Uterus (tissue), 2 donors: ENCODE measurements at regions not wholly inside any gene's neighbourhood (a gene's known extent, or its start where the extent isn't known, plus 50 kb on each side); places are given as distances from the start of the nearest gene placed in this dataset.

Source experiments
- CTCF ChIP-seq, 4 experiments: fragments of 200-600 bp in 2 of 4; fragments of 450-650 bp in 2 of 4; sonication (generic) in 2 of 4; IDR thresholded peaks; one replicate each; pipeline ENCODE4 v1.5.1; 2016 to 2019; ENCODE audit warnings: antibody characterized with exemption in 4 of 4, mild to moderate bottlenecking in 2 of 4, moderate library complexity in 1 of 4
- POLR2A ChIP-seq, 2 donors: fragments of 450-650 bp; IDR thresholded peaks; one replicate each; pipeline ENCODE4 v1.6.1; 2016; ENCODE audit warnings: antibody characterized with exemption in 2 of 2, mild to moderate bottlenecking in 1 of 2, moderate library complexity in 1 of 2

DNA sequence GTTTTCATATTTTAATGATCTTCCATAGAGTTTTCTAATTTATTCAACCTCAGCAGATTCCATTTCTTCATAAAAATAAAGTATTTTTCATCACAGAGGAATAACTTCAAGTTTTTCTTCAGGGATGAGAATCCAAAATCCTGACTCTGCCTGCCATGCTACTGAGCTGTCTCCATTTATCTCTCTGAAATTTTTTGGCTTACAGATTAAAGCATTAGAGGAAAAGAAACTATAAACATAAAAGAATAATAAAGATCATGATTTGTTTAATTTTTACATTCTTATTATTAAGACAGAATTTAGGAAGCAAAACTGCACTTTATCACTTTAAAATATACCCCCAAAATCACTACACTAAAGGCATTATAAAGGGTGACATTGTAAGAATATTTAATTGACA, 301.8 kb upstream of the NFE2L3 start:
- no peak for TF ChIP-seq CTCF (IDR thresholded peaks at IDR 0.05)
- TF ChIP-seq POLR2A (IDR thresholded peaks at IDR 0.05): no peak
